ENCODE measurements at regions not wholly inside any gene's neighbourhood (a gene's known extent, or its start where the extent isn't known, plus 50 kb on each side); places are given as distances from the start of the nearest gene placed in this dataset.
A peak's percentile ranks its signal among the peaks of the same experiment; 100 is the strongest.
"Not testable (repeated sequence)": the region's sequence is repeated elsewhere in the genome, so short reads cannot be mapped to it uniquely, and the experiment has no call there.

DNA sequence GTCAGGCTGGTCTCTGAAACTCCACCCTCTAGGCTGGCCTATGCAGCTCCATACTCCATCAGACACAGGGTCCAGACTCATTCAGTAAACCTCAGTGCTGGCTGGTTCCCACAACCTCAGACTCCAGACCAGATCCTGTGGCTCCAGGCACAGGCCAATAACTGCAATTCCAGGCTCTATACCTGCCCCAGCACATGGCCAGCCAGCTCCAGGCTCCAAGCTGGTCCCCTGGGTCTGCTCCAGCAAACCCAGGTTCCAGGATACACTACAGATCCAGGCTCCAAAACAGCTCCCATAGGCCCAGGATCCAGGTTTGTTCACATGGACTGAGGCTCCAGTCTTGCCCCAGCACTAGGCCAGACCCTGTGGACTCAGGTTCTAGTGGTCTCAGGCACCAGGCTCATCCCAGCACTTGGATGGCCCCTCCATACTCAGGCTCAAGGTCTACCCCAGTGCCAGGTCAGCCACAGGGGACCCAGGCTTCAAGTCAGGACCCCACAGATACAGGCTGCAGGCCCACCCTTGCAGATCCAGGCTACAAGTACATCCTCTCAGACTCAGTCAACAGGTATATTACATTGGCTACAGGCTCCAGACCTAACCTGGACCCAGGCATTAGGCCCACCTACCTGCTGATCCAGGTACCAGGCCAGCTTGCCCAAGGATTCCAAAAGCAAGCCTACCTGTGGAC, 117.6 kb upstream of the TMEM170B start:
- Histone ChIP-seq H2AFZ (ENCODE audit: low read depth, low read length, severe bottlenecking) (no peak overlapping the region), H3K4me2 (ENCODE audit: low read depth, low read length, poor library complexity, severe bottlenecking) (no peak overlapping the region), H3K9me2 (replicated peaks; ENCODE audit: insufficient read depth, low read length) (no peaks in the 10 kb centered on the region), H4K20me1 (ENCODE audit: low read depth, low read length) (no peaks in the 10 kb centered on the region), H3K9ac (ENCODE audit: low read length) (no peak overlapping the region), H3K4me3 (ENCODE audit: insufficient read depth, low read length, poor library complexity, severe bottlenecking) (no peak overlapping the region), H3K27me3 (ENCODE audit: low read length) (no peaks in the 10 kb centered on the region), H3F3A (ENCODE audit: insufficient read depth) (no peaks in the 10 kb centered on the region), H3K9me3 (ENCODE audit: insufficient read depth, low read length) (no peaks in the 10 kb centered on the region), H3K79me2 (ENCODE audit: insufficient read depth, low read length) (no peaks in the 10 kb centered on the region), H3K27ac (ENCODE audit: low read depth, low read length) (no peak overlapping the region), H3K36me3 (ENCODE audit: low read length) (no peaks in the 10 kb centered on the region)
- no peak for TF ChIP-seq CTCF (IDR thresholded peaks at IDR 0.05; ENCODE audit: insufficient read depth, low read length, poor library complexity, severe bottlenecking)

GRCh38 chr6:11418290-11418905, 119.2 kb upstream of the TMEM170B start:
- Histone ChIP-seq H3K9ac (ENCODE audit: low read length) (no peak overlapping the region), H2AFZ (ENCODE audit: low read depth, low read length, severe bottlenecking) (peak overlapping the region; percentile 5), H4K20me1 (ENCODE audit: low read depth, low read length) (no peaks in the 10 kb centered on the region), H3K9me3 (ENCODE audit: insufficient read depth, low read length) (no peaks in the 10 kb centered on the region), H3K36me3 (ENCODE audit: low read length) (no peaks in the 10 kb centered on the region), H3K4me3 (ENCODE audit: insufficient read depth, low read length, poor library complexity, severe bottlenecking) (no peak overlapping the region), H3F3A (ENCODE audit: insufficient read depth) (0 out of 2 replicates have a peak, but pooled peaks cover 3% of the 10 kb centered on the region), H3K27me3 (ENCODE audit: low read length) (no peaks in the 10 kb centered on the region), H3K9me2 (replicated peaks; ENCODE audit: insufficient read depth, low read length) (no peaks in the 10 kb centered on the region), H3K4me2 (ENCODE audit: low read depth, low read length, poor library complexity, severe bottlenecking) (no peak overlapping the region), H3K27ac (ENCODE audit: low read depth, low read length) (no peak overlapping the region), H3K79me2 (ENCODE audit: insufficient read depth, low read length) (no peaks in the 10 kb centered on the region)
- TF ChIP-seq EZH2phosphoT487 (conservative IDR thresholded peaks at IDR 0.05; ENCODE audit: low read length) (no peak), CTCF (IDR thresholded peaks at IDR 0.05; ENCODE audit: insufficient read depth, low read length, poor library complexity, severe bottlenecking) (no peak)

DNA sequence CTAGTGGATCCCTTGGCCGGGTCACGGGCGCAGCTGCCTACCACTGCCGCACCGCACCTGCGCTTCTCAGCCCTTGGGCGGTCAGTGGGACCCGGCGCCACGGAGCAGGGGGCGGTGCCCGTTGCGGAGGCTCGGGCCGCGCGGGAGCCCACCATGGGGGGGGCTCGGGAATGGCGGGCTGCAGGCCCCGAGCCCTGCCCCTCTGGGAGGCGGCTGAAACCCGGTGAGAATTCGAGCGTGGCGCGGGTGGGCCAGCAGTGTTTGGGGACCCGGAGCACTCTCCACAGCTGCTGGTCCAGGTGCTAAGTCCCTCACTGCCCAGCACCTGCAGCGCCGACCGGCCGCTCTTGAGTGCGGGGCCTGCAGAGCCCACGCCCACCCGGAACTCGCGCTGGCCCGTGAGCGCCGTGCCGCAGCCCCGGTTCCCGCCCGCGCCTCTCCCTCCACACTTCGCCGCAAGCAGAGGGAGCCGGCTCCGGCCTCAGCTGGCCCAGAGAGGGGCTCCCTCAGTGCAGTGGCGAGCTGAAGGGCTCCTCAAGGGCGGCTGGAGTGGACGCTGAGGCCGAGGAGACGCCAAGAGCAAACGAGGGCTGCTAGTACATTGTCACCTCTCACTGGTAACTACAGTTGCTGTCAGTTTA, 120.5 kb upstream of the TMEM170B start:
- Histone ChIP-seq H3K4me2 (ENCODE audit: low read depth, low read length, poor library complexity, severe bottlenecking) (no peak overlapping the region), H3K27me3 (ENCODE audit: low read length) (no peaks in the 10 kb centered on the region), H4K20me1 (ENCODE audit: low read depth, low read length) (no peaks in the 10 kb centered on the region), H3K36me3 (ENCODE audit: low read length) (no peaks in the 10 kb centered on the region), H2AFZ (ENCODE audit: low read depth, low read length, severe bottlenecking) (no peak overlapping the region), H3F3A (ENCODE audit: insufficient read depth) (0 out of 2 replicates have a peak, but pooled peaks cover 3% of the 10 kb centered on the region), H3K79me2 (ENCODE audit: insufficient read depth, low read length) (no peaks in the 10 kb centered on the region), H3K4me3 (ENCODE audit: insufficient read depth, low read length, poor library complexity, severe bottlenecking) (no peak overlapping the region), H3K9ac (ENCODE audit: low read length) (no peak overlapping the region), H3K9me3 (ENCODE audit: insufficient read depth, low read length) (no peaks in the 10 kb centered on the region), H3K27ac (ENCODE audit: low read depth, low read length) (no peak overlapping the region), H3K9me2 (replicated peaks; ENCODE audit: insufficient read depth, low read length) (no peaks in the 10 kb centered on the region)
- no peak for TF ChIP-seq EZH2phosphoT487 (conservative IDR thresholded peaks at IDR 0.05; ENCODE audit: low read length)
- TF ChIP-seq CTCF (IDR thresholded peaks at IDR 0.05; ENCODE audit: insufficient read depth, low read length, poor library complexity, severe bottlenecking): no peak

DNA sequence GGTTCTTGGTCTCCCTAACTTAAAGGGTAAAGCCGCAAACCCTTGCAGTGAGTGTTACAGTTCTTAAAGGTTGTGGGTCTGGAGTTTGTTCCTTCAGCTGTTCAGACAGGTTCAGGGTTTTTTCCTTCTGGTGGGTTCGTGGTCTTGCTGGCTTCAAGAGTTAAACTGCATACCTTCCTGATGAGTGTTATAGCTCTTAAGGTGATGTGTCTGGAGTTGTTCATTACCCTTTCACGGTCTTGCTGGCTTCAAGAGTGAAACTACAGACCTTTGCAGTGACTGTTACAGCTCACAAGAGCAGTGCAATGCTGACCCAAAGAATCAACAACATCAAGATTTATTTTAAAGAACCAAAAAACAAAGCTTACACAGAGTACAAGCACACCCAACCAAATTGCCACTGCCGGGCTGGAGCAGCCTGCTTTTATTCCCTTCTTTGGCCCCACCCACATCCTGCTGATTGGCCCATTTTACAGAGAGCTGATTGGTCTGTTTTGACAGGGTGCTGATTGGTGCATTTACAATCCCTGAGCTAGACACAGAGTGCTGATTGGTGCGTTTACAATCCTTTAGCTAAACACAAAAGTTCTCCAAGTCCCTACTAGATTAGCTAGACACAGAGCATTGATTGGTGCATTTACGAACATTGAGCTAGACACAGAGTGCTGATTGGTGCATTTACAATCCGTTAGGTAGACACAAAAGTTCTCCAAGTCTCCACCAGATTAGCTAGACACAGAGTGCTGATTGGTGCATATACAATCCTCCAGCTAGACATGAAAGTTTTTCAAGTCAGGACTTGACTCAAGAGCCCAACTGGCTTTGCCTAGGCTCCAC, 121.2 kb upstream of the TMEM170B start:
- H3K9me2 ChIP-seq (replicated peaks; ENCODE audit: insufficient read depth, low read length); H3K79me2 ChIP-seq (ENCODE audit: insufficient read depth, low read length); H3F3A ChIP-seq (ENCODE audit: insufficient read depth); H3K27me3 ChIP-seq (ENCODE audit: low read length); H3K36me3 ChIP-seq (ENCODE audit: low read length); H3K9ac ChIP-seq (ENCODE audit: low read length); H2AFZ ChIP-seq (ENCODE audit: low read depth, low read length, severe bottlenecking); H3K4me2 ChIP-seq (ENCODE audit: low read depth, low read length, poor library complexity, severe bottlenecking); H3K27ac ChIP-seq (ENCODE audit: low read depth, low read length); H4K20me1 ChIP-seq (ENCODE audit: low read depth, low read length); H3K4me3 ChIP-seq (ENCODE audit: insufficient read depth, low read length, poor library complexity, severe bottlenecking); H3K9me3 ChIP-seq (ENCODE audit: insufficient read depth, low read length): not testable (repeated sequence)

All from SU-DHL-6 (cell line).